HG02852 (cell line): ENCODE measurements at regions not wholly inside any gene's neighbourhood (a gene's known extent, or its start where the extent isn't known, plus 50 kb on each side); places are given as distances from the start of the nearest gene placed in this dataset.

Source experiments
- ATAC-seq: cut with Tn5 transposase; IDR thresholded peaks from one replicate; pipeline ENCODE4 v1.9.1; 2021; ENCODE audit warnings: mild to moderate bottlenecking, moderate library complexity; ENCODE audit not compliant: unreplicated experiment

DNA sequence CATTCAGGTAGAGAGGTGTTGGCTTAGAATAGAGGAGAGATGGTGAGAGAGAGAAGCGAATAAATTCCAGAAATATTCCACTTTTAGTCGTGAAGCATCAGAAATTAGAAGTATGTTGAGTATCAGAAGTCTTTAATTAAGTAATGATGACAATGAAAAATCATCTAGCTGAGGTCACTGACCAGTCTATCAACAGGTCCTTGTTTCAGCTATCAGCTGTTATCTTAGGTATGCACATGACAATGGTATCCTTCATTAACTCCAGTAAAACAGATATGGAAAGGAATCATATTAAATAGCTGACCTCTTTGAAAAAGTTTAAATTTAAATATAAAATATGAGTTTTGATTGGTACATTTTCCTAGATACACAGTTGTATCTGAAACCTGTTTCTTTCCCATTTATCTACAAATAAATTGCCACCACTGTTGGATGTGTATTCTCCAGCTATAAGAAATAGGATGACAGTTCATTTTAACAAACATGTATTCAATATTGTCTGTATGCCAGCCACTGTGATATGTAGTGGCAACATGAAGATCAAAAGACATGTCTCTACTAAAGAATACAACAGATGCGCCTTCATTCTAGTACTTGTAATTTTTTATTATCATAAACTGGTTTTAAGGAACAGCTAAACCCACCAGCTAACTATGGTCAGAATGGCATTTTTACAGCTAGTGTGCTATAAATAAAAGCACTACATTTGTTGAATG is 424.2 kb upstream of the DCN start:
- no peak for ATAC-seq

- no peak for ATAC-seq
Measured at GRCh38 chr12:91604897-91605296, 422.3 kb upstream of the DCN start.

DNA sequence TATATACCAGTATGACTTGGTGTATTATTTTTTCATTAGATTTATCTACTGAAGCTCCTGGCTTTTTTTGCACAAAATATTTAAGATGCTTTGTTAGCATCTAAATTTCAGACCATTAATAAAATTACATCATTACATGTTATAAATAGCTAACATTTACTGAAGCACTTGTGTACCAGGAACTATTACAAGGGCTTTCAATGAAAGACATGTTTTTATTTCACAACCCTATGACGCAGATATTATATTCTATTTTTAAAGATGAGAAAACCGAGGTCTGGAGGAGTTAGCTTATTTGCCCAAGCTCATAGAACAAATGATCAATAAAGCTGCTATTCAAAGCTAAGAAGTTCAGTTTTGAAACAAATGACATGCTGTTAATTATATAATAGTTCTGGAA is 420.4 kb upstream of the DCN start:
- ATAC-seq, result no peak

GRCh38 chr12:91601054-91601453 is 418.4 kb upstream of the DCN start:
- no peak for ATAC-seq

- ATAC-seq, result no peak
Measured at GRCh38 chr12:91594715-91595114, 412.1 kb upstream of the DCN start.

DNA sequence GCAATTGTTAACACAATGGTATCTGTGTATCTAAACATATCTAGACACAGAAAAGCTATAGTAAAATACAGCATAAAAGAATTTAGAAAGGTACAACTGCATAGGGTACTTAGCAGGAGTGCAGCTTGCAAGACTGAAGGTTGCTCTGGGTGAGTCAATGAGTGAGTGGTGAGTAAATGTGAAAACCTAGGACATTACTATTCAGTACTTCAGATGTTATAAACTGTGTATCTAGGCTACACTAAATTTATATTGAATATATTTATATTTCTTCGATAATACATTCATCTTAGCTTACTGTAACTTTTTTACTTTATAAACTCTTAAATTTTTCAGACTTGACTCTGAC is 409.0 kb upstream of the DCN start:
- no peak for ATAC-seq

- ATAC-seq, result no peak
Measured at GRCh38 chr12:91590966-91591638, 408.5 kb upstream of the DCN start.

- no peak for ATAC-seq
Measured at GRCh38 chr12:91588874-91589454, 406.3 kb upstream of the DCN start.

GRCh38 chr12:91586015-91586414 is 403.4 kb upstream of the DCN start:
- no peak for ATAC-seq

- no peak for ATAC-seq
Measured at GRCh38 chr12:91582811-91583210, 400.2 kb upstream of the DCN start.

DNA sequence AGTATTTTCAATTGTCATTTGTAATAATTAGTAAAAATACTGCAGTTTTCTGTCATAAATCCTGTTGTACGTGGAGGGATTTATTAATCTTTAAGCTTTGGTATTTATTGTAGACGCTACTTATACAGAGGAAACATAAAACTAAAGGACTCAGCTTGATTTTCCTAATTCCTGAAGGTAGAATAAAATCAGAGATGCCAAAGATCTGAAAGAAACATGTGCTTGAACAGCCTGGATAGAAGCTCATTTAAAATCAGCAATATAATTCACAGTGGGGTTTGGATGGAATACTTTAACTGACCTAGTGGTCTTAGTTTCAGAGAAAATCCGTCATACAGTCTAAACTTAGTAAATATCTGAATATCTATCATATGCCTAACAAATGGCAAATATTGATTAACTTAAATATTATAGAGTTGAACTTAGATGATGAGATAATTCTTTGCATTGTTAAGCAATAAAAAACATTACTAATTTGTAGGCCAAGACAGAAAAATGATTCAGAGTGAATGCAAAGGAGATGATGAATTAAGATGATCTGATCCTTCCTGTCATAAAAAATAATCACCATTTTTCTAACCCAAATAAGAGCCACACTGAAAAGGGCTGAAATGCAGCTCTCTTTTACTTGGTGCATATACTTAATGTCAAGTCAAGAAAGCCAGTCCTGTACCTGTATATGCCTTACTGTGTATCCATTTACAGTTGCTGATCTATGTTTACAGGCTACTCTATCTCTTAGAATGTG is 397.1 kb upstream of the DCN start:
- no peak for ATAC-seq

DNA sequence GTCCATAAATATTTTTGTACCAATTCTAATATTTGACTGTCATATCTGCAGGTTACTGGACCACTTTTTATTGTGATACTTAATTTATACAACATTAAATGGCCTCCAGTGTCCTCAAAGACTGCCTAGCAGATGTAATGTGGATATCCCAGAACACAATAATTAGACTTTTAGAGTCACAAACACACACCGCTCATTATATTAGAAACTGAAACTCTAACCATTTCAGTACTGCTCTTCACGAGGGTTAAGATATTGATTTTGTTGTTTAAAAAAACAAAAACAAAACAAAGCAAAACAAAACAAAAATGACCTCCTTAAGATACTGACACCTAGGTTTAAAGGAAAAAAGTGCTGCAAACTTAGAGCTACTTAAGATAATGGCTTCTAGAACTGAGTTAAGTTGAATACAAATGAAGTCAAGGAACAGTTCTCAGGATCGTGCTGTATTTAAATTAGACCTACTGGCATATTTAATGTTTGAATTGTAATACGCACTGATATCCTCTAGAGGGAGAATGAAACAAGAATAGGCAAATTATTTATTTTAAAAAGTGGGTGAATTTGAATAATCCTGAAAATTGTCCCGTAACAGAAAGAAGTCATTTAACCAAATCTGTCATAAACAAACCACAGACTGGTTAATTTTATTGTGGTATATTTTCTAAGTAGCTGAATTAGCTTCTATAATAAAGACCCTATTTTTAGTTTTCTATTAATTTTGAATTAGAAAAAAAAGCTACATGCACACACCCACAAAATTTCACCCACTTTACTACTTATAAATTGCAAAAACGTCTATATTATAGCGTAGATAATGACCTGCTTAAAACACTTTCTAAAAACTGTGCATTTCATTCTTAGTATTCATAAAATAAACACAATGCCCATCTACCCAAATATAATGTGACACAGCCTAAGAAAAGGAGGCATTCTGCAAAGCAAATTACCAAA is 395.2 kb upstream of the DCN start:
- peak; percentile 52 for ATAC-seq

- no peak for ATAC-seq
Measured at GRCh38 chr12:91576432-91576831, 393.8 kb upstream of the DCN start.

GRCh38 chr12:91575630-91576029 is 393.0 kb upstream of the DCN start:
- no peak for ATAC-seq

GRCh38 chr12:91574975-91575374 is 392.4 kb upstream of the DCN start:
- ATAC-seq, result no peak

GRCh38 chr12:91574391-91574790 is 391.8 kb upstream of the DCN start:
- no peak for ATAC-seq

GRCh38 chr12:91572869-91573268 is 390.3 kb upstream of the DCN start:
- no peak for ATAC-seq

- ATAC-seq, result no peak
Measured at GRCh38 chr12:91567100-91567485, 384.5 kb upstream of the DCN start.

DNA sequence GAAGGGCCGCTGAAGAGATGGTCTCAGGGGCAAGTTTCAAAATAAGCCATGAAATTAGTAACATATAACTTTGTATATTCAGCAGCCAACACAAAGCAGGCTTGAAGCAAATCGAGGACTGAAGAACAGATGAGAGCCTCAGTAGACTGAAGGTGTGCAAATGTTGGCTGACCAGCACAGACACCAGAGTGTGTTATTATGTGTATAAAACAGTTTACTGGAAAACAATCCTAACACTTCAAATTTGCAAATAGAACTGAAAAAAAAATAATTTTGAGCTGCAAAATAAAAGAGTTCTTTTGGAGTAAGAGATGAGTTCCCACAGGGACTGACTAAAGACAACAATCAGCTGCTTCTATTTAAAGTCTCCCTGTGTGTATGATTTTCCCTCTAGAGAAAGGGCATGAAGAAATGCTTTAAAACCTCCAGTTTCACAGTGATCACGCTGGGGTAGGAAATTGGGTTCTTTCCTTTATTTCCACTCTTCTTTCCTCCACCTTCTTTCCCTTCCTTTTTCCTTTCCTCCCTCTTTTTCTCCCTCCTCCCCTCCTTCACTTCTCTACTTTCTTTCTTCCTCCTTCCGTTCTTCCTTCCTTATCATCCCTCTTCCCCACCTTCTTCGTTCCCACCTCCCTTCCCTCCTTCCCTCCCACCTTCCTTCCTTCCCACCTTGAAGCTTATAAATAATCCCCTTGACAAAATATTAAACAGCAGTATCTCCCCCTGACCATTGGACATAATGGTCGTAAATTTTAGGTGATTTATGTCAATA is 383.9 kb upstream of the DCN start:
- no peak for ATAC-seq

GRCh38 chr12:91565846-91566245 is 383.2 kb upstream of the DCN start:
- no peak for ATAC-seq
